HFF-Myc (cell line): ENCODE measurements at regions not wholly inside any gene's neighbourhood (a gene's known extent, or its start where the extent isn't known, plus 50 kb on each side); places are given as distances from the start of the nearest gene placed in this dataset.

Source experiments
- DNase-seq: peaks from one replicate; pipeline ENCODE4 v3.0.0-alpha.2; 2011; ENCODE audit warnings: low read depth; ENCODE audit errors: extremely low read depth
- H3K4me3 ChIP-seq: replicated peaks from 2 replicates; pipeline ENCODE4 v1.5.1; 2011; ENCODE audit warnings: low read depth, mild to moderate bottlenecking, control low read depth, low read length
- CTCF ChIP-seq: IDR thresholded peaks from 2 replicates; pipeline ENCODE4 v1.5.1; 2012; ENCODE audit warnings: mild to moderate bottlenecking, low read depth, low read length, control low read depth; ENCODE audit errors: missing control alignments

GRCh38 chr6:84516154-84516553 lies 248.2 kb downstream of the TBX18 start:
- no peak for DNase-seq
- H3K4me3 ChIP-seq, result no peak overlapping the region
- TF ChIP-seq CTCF, result no peak

DNA sequence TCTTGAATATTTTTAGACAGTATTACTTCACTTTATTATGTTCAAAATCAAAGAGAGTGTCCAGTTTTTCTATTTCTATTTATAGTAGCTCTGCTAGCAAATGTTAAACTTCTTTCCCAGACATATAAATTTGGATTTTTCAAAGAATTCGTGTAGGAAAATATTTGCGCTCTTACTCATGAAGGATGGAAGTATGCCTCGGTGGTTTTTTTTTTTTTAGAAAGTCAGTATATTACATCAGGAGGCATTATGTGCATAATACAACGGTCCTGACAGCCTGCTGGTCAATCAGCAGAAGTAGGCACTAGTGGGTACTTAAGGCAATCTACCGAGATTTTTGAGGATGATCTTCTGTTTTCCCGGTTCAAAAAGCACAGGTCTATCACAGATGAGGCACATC lies 249.3 kb downstream of the TBX18 start:
- no peak for DNase-seq
- TF ChIP-seq CTCF, result no peak
- H3K4me3 ChIP-seq, result no peak overlapping the region

GRCh38 chr6:84514089-84514971 lies 250.1 kb downstream of the TBX18 start:
- no peak overlapping the region for H3K4me3 ChIP-seq
- DNase-seq, result no peak
- TF ChIP-seq CTCF, result no peak

DNA sequence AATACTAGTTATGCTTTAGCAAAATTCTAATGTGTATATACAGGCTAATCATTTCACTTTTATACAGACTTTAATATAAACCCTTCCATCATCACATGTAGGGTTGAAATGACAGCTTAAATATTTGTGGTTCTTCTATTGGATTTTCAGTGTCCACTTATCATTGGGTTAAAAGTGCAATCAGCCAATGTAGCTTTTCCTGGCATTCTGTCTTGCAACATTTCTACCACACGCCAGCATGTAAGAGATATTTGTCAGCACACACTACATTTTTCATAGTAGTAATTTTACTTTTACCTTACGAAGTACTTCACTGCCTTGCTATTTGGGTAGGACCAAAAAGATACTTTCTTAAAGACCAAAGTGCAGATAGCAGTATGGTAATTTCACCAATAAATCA lies 252.0 kb downstream of the TBX18 start:
- H3K4me3 ChIP-seq, result no peak overlapping the region
- TF ChIP-seq CTCF, result no peak
- DNase-seq, result no peak

DNA sequence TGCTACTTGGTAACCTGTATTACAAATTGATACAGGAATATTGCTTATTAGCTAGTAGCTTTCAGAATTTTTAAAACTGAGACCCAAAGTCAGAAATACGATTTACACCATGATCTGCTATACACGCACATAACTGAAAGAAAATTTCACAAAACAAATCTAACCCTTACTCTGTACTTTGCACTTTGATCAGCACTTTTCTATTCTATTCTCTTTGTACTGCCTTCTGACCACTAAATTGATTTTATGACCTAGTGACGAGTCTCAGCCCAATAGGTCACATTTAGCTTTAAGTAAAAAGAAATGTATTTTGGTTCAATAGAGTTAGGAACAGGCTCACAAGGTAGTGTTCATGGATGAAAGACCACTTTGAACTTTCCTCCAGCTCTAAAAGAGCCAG lies 252.5 kb downstream of the TBX18 start:
- no peak for TF ChIP-seq CTCF
- H3K4me3 ChIP-seq, result no peak overlapping the region
- no peak for DNase-seq

- no peak for TF ChIP-seq CTCF
- H3K4me3 ChIP-seq, result no peak overlapping the region
- no peak for DNase-seq
These were observed 255.4 kb downstream of the TBX18 start for GRCh38 chr6:84508981-84509380.
